A549 (cell line): ENCODE measurements at regions not wholly inside any gene's neighbourhood (a gene's known extent, or its start where the extent isn't known, plus 50 kb on each side); places are given as distances from the start of the nearest gene placed in this dataset.

Experiments used
- BHLHE40 ChIP-seq: IDR thresholded peaks from 2 replicates; pipeline ENCODE4 v1.6.1; 2012; ENCODE audit warnings: low read depth, low read length, inconsistent platforms
- CHD2 ChIP-seq: fragments of 150-350 bp; IDR thresholded peaks from 2 replicates; pipeline ENCODE4 v1.6.1; 2014; ENCODE audit warnings: low read length; ENCODE audit not compliant: partially characterized antibody
- CTCF ChIP-seq: fragments of >200 bp; sonication (Bioruptor Twin); formaldehyde crosslinking; IDR thresholded peaks from 3 replicates; pipeline ENCODE4 v1.5.1; 2016
- HMGXB4 ChIP-seq: fragments of 250-450 bp; sonication (Bioruptor Pico); IDR thresholded peaks from 2 replicates; pipeline ENCODE4 v1.5.0; 2021; ENCODE audit warnings: mild to moderate bottlenecking, moderate library complexity, borderline replicate concordance
- JUN ChIP-seq, 2 experiments: fragments of >200 bp; sonication (Bioruptor Twin); formaldehyde crosslinking; IDR thresholded peaks; 2 replicates in 1 of 2; 3 replicates in 1 of 2; pipeline ENCODE4 v1.6.1; 2016 to 2017
- MAZ ChIP-seq: fragments of 150-350 bp; IDR thresholded peaks from 2 replicates; pipeline ENCODE4 v1.6.1; 2014; ENCODE audit warnings: antibody characterized with exemption, low read depth, low read length, borderline replicate concordance
- PBX3 ChIP-seq: IDR thresholded peaks from 2 replicates; pipeline ENCODE4 v1.6.1; 2012
- POLR2A ChIP-seq: IDR thresholded peaks from 2 replicates; pipeline ENCODE4 v1.6.1; 2012; ENCODE audit warnings: mild to moderate bottlenecking, low read length
- RFX5 ChIP-seq: fragments of 450-650 bp; IDR thresholded peaks from 2 replicates; pipeline ENCODE4 v1.7.1; 2014; ENCODE audit warnings: antibody characterized with exemption, mild to moderate bottlenecking, moderate library complexity
- USF2 ChIP-seq: fragments of 450-650 bp; IDR thresholded peaks from 2 replicates; pipeline ENCODE4 v1.6.1; 2014; ENCODE audit warnings: antibody characterized with exemption
- ZNF302 ChIP-seq: fragments of 250-450 bp; sonication (Bioruptor Pico); IDR thresholded peaks from 2 replicates; pipeline ENCODE4 v1.9.0; 2021; ENCODE audit warnings: inconsistent platforms, mild to moderate bottlenecking, moderate library complexity
- TF ChIP-seq, protein P1 (sequence below): IDR thresholded peaks from 2 replicates; pipeline ENCODE4 v1.6.1; 2012
- TF ChIP-seq, protein P2 (sequence below): fragments of 150-350 bp; IDR thresholded peaks from 2 replicates; pipeline ENCODE4 v1.6.1; 2014; ENCODE audit warnings: low read depth, mild to moderate bottlenecking, low read length

GRCh38 chr1:8157765-8158164 lies 131.7 kb upstream of the ERRFI1 start:
- TF ChIP-seq CTCF (no peak), ZNF302 (no peak), BHLHE40 (no peak), HMGXB4 (no peak), POLR2A (no peak), CHD2 (no peak), RFX5 (no peak), USF2 (no peak), MAZ (no peak), PBX3 (no peak), JUN (IDR thresholded peaks at IDR 0.05) (no peak)
- TF ChIP-seq, protein P1, sequence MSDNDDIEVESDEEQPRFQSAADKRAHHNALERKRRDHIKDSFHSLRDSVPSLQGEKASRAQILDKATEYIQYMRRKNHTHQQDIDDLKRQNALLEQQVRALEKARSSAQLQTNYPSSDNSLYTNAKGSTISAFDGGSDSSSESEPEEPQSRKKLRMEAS = no peak
- TF ChIP-seq, protein P2, sequence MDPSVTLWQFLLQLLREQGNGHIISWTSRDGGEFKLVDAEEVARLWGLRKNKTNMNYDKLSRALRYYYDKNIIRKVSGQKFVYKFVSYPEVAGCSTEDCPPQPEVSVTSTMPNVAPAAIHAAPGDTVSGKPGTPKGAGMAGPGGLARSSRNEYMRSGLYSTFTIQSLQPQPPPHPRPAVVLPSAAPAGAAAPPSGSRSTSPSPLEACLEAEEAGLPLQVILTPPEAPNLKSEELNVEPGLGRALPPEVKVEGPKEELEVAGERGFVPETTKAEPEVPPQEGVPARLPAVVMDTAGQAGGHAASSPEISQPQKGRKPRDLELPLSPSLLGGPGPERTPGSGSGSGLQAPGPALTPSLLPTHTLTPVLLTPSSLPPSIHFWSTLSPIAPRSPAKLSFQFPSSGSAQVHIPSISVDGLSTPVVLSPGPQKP = no peak
